ENCODE measurements at regions not wholly inside any gene's neighbourhood (a gene's known extent, or its start where the extent isn't known, plus 50 kb on each side); places are given as distances from the start of the nearest gene placed in this dataset.
A peak's percentile ranks its signal among the peaks of the same experiment; 100 is the strongest.

DNA sequence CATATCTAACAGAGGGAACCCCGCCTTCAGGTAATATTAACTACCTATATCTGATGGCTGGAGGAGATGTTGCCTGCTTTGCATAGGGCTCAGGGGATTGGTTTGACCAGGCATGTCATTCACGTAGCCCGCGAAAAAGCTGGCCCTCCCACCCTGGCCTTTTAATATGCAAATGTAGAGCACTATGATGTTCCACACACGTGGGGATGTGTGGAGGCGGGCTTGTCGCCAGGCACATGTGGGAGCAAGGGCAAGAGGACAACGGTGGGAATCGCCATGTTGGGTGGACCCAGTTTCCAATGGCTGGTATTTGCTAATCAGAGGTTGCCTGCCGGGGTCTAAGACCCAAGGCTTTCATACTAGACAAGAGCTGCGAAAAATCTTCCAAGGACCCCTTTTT, 469.8 kb downstream of the ZPLD1 start:
- Mint-ChIP-seq H3K36me3 (ENCODE audit: low read depth) (no peaks in the 10 kb centered on the region), H3K27ac (ENCODE audit: unreplicated experiment) (no peak overlapping the region), H3K4me1 (ENCODE audit: low read depth) (peaks cover 3% of the 10 kb centered on the region), H3K9me3 (ENCODE audit: low read depth) (no peaks in the 10 kb centered on the region), H3K4me3 (ENCODE audit: unreplicated experiment) (no peak overlapping the region), H3K27me3 (ENCODE audit: low read depth) (peaks cover 5% of the 10 kb centered on the region)
- TF ChIP-seq, protein P1, sequence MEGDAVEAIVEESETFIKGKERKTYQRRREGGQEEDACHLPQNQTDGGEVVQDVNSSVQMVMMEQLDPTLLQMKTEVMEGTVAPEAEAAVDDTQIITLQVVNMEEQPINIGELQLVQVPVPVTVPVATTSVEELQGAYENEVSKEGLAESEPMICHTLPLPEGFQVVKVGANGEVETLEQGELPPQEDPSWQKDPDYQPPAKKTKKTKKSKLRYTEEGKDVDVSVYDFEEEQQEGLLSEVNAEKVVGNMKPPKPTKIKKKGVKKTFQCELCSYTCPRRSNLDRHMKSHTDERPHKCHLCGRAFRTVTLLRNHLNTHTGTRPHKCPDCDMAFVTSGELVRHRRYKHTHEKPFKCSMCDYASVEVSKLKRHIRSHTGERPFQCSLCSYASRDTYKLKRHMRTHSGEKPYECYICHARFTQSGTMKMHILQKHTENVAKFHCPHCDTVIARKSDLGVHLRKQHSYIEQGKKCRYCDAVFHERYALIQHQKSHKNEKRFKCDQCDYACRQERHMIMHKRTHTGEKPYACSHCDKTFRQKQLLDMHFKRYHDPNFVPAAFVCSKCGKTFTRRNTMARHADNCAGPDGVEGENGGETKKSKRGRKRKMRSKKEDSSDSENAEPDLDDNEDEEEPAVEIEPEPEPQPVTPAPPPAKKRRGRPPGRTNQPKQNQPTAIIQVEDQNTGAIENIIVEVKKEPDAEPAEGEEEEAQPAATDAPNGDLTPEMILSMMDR (IDR thresholded peaks at IDR 0.05) = no peak
- peak; percentile 50 for DNase-seq (ENCODE audit: low spot score)

DNA sequence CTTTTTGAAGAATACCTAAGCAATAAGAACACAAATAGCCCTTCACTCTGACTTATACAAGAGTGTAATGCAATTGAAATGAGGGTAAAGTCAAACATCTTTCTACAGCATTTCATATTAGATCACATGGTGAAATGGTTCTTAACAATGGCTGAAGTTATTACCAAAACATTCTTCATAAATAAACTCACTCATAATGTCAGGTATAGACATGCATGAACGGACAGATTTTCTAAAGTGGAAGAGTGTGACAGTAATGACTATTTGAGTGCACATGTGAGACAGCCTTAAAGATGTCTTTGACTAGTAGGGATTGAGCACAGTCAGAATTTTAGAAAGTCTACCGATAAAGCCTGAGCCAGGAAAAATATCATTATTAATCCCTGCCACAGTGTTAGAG, 471.0 kb downstream of the ZPLD1 start:
- H3K4me1 Mint-ChIP-seq (ENCODE audit: low read depth) = peaks cover 3% of the 10 kb centered on the region
- no peak for DNase-seq (ENCODE audit: low spot score)
- no peak overlapping the region for H3K27ac Mint-ChIP-seq (ENCODE audit: unreplicated experiment)
- peaks cover 5% of the 10 kb centered on the region for H3K27me3 Mint-ChIP-seq (ENCODE audit: low read depth)
- H3K36me3 Mint-ChIP-seq (ENCODE audit: low read depth) = no peaks in the 10 kb centered on the region
- no peaks in the 10 kb centered on the region for H3K9me3 Mint-ChIP-seq (ENCODE audit: low read depth)
- H3K4me3 Mint-ChIP-seq (ENCODE audit: unreplicated experiment) = no peak overlapping the region
- TF ChIP-seq, protein P1 (IDR thresholded peaks at IDR 0.05) = no peak

DNA sequence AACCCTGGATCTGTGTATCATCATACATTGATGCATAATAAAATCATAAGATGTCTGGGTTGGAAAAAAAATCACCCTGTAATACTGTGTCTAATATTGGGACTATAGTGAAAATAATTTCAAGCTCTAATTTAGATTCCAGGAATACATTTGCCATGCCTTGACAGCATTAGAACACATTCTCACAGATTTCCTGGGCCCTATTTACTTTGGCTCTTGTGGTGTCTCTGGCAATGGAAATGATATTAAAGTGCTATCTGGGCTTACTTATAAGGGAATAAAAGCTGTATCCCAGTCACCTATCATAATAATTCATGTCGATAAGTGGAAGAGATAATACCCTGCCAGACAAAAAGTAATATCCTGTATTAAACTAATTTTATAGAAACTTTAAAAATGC, 472.0 kb downstream of the ZPLD1 start:
- H3K36me3 Mint-ChIP-seq (ENCODE audit: low read depth) = no peaks in the 10 kb centered on the region
- no peak overlapping the region for H3K4me3 Mint-ChIP-seq (ENCODE audit: unreplicated experiment)
- no peak for DNase-seq (ENCODE audit: low spot score)
- TF ChIP-seq, protein P1 (IDR thresholded peaks at IDR 0.05) = no peak
- no peaks in the 10 kb centered on the region for H3K9me3 Mint-ChIP-seq (ENCODE audit: low read depth)
- peaks cover 5% of the 10 kb centered on the region for H3K27me3 Mint-ChIP-seq (ENCODE audit: low read depth)
- H3K27ac Mint-ChIP-seq (ENCODE audit: unreplicated experiment) = no peak overlapping the region
- H3K4me1 Mint-ChIP-seq (ENCODE audit: low read depth) = peaks cover 3% of the 10 kb centered on the region

DNA sequence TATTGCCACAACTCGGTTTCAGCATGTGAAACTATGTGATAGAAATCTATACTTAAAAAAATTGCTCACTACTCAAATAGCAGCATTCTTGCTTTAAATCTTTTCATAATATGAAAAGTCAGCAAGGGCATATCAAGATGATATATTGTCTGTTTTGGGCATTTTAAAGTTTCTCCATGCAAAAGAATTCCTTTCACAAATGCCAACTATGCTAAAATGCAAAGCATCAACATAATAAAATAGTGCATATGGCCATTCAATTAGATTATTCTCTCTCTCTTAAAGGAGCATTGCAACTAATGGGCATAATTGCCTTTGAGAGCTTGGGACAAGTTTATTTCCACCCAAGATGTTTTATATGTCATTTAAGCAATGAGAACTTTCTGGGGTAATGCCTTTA, 475.1 kb downstream of the ZPLD1 start:
- H3K4me1 Mint-ChIP-seq (ENCODE audit: low read depth) = peaks cover 3% of the 10 kb centered on the region
- H3K27ac Mint-ChIP-seq (ENCODE audit: unreplicated experiment) = no peak overlapping the region
- TF ChIP-seq, protein P1 (IDR thresholded peaks at IDR 0.05) = no peak
- no peaks in the 10 kb centered on the region for H3K36me3 Mint-ChIP-seq (ENCODE audit: low read depth)
- H3K27me3 Mint-ChIP-seq (ENCODE audit: low read depth) = peaks cover 5% of the 10 kb centered on the region
- DNase-seq (ENCODE audit: low spot score) = no peak
- H3K9me3 Mint-ChIP-seq (ENCODE audit: low read depth) = no peaks in the 10 kb centered on the region
- no peak overlapping the region for H3K4me3 Mint-ChIP-seq (ENCODE audit: unreplicated experiment)

DNA sequence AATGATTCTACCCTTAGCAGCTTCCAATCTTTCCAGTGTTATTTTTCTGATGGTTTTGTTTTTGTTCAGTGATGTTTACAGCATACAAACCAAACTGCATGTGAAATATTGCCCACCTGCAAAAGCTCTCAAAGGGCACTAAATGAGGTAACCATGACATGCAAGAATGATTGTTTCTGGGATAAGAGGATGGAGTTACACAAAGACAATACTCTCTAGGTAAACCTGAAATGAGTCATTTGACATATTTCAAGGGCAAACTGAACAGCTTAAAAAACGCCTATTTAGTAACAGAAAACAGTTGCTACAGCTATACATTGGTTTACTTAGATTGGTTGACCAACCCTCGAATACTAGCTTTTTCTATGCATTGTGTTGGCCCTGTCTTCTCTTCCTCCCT, 481.7 kb downstream of the ZPLD1 start:
- DNase-seq (ENCODE audit: low spot score) = no peak
- no peaks in the 10 kb centered on the region for H3K4me1 Mint-ChIP-seq (ENCODE audit: low read depth)
- peaks cover 12% of the 10 kb centered on the region for H3K9me3 Mint-ChIP-seq (ENCODE audit: low read depth)

More for the DNA sequence above, 481.7 kb downstream of the ZPLD1 start:
- TF ChIP-seq, protein P1 (IDR thresholded peaks at IDR 0.05) = no peak
- peaks cover 9% of the 10 kb centered on the region for H3K27me3 Mint-ChIP-seq (ENCODE audit: low read depth)
- H3K36me3 Mint-ChIP-seq (ENCODE audit: low read depth) = no peaks in the 10 kb centered on the region
- no peak overlapping the region for H3K4me3 Mint-ChIP-seq (ENCODE audit: unreplicated experiment)
- no peak overlapping the region for H3K27ac Mint-ChIP-seq (ENCODE audit: unreplicated experiment)
